HG03571 (cell line): ENCODE measurements at regions not wholly inside any gene's neighbourhood (a gene's known extent, or its start where the extent isn't known, plus 50 kb on each side); places are given as distances from the start of the nearest gene placed in this dataset.

ENCODE experiments used
- ATAC-seq: cut with Tn5 transposase; IDR thresholded peaks from one replicate; pipeline ENCODE4 v1.9.1; 2021; ENCODE audit not compliant: unreplicated experiment

GRCh38 chr2:117762454-117762853, 52.0 kb upstream of the DDX18 start:
- no peak for ATAC-seq

GRCh38 chr2:117763804-117764203, 50.7 kb upstream of the DDX18 start:
- ATAC-seq, result no peak
